Calu3 (cell line): ENCODE measurements at regions not wholly inside any gene's neighbourhood (a gene's known extent, or its start where the extent isn't known, plus 50 kb on each side); places are given as distances from the start of the nearest gene placed in this dataset.

Experiments used
- BruUV-seq: library from RNA; stranded (reverse); fragments of 400-500 nt; replicated peaks from 2 replicates; lab custom pipeline; 2021; lab: Mats Ljungman, UMichigan
- CTCF ChIA-PET: fragments of 300-600 bp; sonication (Branson Sonifier 250); formaldehyde crosslinking; loops from one replicate; lab custom pipeline; 2022; ENCODE audit warnings: antibody characterized with exemption; lab: Charles Lee
- DNase-seq: peaks from one replicate; pipeline ENCODE4 v3.0.0; 2022
- H3K27ac Mint-ChIP-seq: one replicate; pipeline ENCODE4 v1.8.0; 2022; ENCODE audit warnings: mixed read lengths; ENCODE audit not compliant: unreplicated experiment
- H3K27me3 Mint-ChIP-seq: one replicate; pipeline ENCODE4 v1.8.0; 2022; ENCODE audit warnings: mixed read lengths; ENCODE audit not compliant: unreplicated experiment
- H3K36me3 Mint-ChIP-seq: one replicate; pipeline ENCODE4 v1.8.0; 2022; ENCODE audit warnings: mild to moderate bottlenecking, moderate library complexity, mixed read lengths; ENCODE audit not compliant: insufficient read depth, unreplicated experiment
- H3K4me1 Mint-ChIP-seq: one replicate; pipeline ENCODE4 v1.8.0; 2022; ENCODE audit warnings: mild to moderate bottlenecking, low read depth, mixed read lengths; ENCODE audit not compliant: unreplicated experiment
- H3K4me3 Mint-ChIP-seq: one replicate; pipeline ENCODE4 v1.8.0; 2022; ENCODE audit warnings: mild to moderate bottlenecking, low read depth, moderate library complexity, mixed read lengths; ENCODE audit not compliant: unreplicated experiment
- H3K9me3 Mint-ChIP-seq: one replicate; pipeline ENCODE4 v1.8.0; 2022; ENCODE audit warnings: low read depth, mixed read lengths; ENCODE audit not compliant: unreplicated experiment
- intact Hi-C: fragments of 100-400 bp; cut with micrococcal nuclease; formaldehyde crosslinking; loops from one replicate; pipeline ENCODE4 v1.10.0; 2022; ENCODE audit not compliant: unreplicated experiment
- TF ChIP-seq, protein P1 (sequence below): fragments of 200-600 bp; IDR thresholded peaks from one replicate; pipeline ENCODE4 v1.8.0; 2022; ENCODE audit warnings: antibody characterized with exemption; ENCODE audit not compliant: unreplicated experiment

- no TSS peak for BruUV-seq
- Mint-ChIP-seq H3K4me3 (no peak overlapping the region), H3K27me3 (no peaks in the 10 kb centered on the region), H3K36me3 (peaks cover 5% of the 10 kb centered on the region), H3K27ac (no peak overlapping the region), H3K4me1 (no peaks in the 10 kb centered on the region), H3K9me3 (peaks cover 28% of the 10 kb centered on the region)
- DNase-seq = no peak
- TF ChIP-seq, protein P1, sequence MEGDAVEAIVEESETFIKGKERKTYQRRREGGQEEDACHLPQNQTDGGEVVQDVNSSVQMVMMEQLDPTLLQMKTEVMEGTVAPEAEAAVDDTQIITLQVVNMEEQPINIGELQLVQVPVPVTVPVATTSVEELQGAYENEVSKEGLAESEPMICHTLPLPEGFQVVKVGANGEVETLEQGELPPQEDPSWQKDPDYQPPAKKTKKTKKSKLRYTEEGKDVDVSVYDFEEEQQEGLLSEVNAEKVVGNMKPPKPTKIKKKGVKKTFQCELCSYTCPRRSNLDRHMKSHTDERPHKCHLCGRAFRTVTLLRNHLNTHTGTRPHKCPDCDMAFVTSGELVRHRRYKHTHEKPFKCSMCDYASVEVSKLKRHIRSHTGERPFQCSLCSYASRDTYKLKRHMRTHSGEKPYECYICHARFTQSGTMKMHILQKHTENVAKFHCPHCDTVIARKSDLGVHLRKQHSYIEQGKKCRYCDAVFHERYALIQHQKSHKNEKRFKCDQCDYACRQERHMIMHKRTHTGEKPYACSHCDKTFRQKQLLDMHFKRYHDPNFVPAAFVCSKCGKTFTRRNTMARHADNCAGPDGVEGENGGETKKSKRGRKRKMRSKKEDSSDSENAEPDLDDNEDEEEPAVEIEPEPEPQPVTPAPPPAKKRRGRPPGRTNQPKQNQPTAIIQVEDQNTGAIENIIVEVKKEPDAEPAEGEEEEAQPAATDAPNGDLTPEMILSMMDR = no peak
- CTCF ChIA-PET = no interaction called here
- intact Hi-C loops = no loop called here
These were observed 688.1 kb downstream of the BRD1 start for GRCh38 chr22:49139492-49140151.

DNA sequence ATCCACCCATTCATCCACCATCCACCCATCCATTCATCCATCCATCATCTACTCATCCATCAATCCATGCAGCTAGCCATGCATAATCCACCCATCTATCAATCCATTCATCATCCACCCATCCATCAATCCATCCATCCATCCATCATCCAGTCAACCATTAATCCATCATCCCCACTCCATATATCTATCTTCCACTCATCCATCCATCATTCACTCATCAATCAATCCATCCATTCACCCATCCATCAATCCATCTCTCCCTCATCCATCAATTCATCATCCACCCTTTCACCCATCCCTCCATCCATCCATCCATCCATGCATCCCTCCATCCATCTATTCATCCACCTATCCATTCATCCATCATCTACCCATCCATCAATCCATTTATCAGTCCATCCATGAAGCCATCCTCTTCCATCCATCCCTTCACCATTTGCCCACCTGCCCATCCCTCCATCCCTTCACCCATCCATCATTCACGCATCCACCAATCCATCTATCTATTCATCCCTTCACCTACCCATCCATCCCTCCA is 689.4 kb downstream of the BRD1 start:
- Mint-ChIP-seq H3K4me1 (no peaks in the 10 kb centered on the region), H3K27ac (no peak overlapping the region), H3K27me3 (no peaks in the 10 kb centered on the region), H3K4me3 (no peak overlapping the region), H3K9me3 (peaks cover 22% of the 10 kb centered on the region), H3K36me3 (peaks cover 5% of the 10 kb centered on the region)
- no peak for DNase-seq
- BruUV-seq = no TSS peak
- CTCF ChIA-PET = no interaction called here
- TF ChIP-seq, protein P1 = no peak
- intact Hi-C loops = no loop called here

DNA sequence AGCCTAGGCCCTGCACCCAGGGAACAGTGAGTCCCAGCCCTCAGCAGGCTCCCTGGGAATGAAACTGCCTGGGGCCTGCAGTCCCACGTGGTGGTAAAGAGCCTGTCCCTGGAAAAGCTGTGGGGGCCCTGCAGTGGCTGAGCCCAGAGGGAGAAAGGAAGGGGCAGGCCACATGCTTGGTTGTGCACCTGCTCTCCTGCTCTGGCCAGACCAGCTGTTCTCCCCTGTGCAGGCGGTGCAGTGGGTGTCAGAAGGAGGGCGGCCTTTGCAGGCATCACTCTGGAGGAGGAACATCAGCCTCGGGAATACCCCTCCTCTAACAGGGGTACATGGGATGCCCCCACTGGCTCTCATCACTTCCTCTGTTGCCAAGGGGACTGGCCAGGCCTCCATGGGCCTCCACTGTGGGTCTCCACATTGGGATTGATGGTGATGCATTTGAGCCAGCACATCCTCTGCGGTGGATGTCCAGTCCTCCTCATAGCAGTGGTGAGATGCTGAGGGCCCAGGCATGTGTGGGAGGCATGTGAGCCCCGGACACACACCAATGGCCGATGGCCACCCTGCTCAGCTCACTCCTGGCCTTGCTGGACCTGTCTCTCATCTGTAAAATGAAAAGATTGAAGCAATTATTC is 690.4 kb downstream of the BRD1 start:
- peaks cover 22% of the 10 kb centered on the region for H3K9me3 Mint-ChIP-seq
- intact Hi-C loops = no loop called here
- BruUV-seq = no TSS peak

GRCh38 chr22:49136816-49137180 is 690.9 kb downstream of the BRD1 start:
- Mint-ChIP-seq H3K4me3 (no peak overlapping the region), H3K4me1 (no peaks in the 10 kb centered on the region), H3K9me3 (peaks cover 20% of the 10 kb centered on the region), H3K27ac (no peak overlapping the region), H3K27me3 (no peaks in the 10 kb centered on the region), H3K36me3 (peaks cover 5% of the 10 kb centered on the region)
- CTCF ChIA-PET = no interaction called here
- intact Hi-C loops = no loop called here
- TF ChIP-seq, protein P1 = no peak
- BruUV-seq = no TSS peak
- DNase-seq = no peak

More for the DNA sequence above, 690.4 kb downstream of the BRD1 start:
- DNase-seq = no peak
- H3K4me3 Mint-ChIP-seq = no peak overlapping the region
- peaks cover 5% of the 10 kb centered on the region for H3K36me3 Mint-ChIP-seq
- CTCF ChIA-PET = no interaction called here
- no peaks in the 10 kb centered on the region for H3K27me3 Mint-ChIP-seq
- no peak overlapping the region for H3K27ac Mint-ChIP-seq
- TF ChIP-seq, protein P1 = no peak
- no peaks in the 10 kb centered on the region for H3K4me1 Mint-ChIP-seq
